SK-N-SH (cell line): ENCODE measurements at regions not wholly inside any gene's neighbourhood (a gene's known extent, or its start where the extent isn't known, plus 50 kb on each side); places are given as distances from the start of the nearest gene placed in this dataset.

Source experiments
- CTCF ChIA-PET: fragments of 300-600, 350-600 bp; formaldehyde crosslinking; extraction: SDS; loops from one replicate; lab custom pipeline; 2021; lab: Yijun Ruan, JAX
- POLR2A ChIA-PET: fragments of 350-600 bp; sonication (Branson Sonifier 250); formaldehyde crosslinking; extraction: SDS; loops from one replicate; lab custom pipeline; 2020; ENCODE audit warnings: antibody characterized with exemption, inconsistent platforms; lab: Yijun Ruan, JAX
- DNase-seq: peaks from one replicate; pipeline ENCODE4 v3.0.0; 2012
- H2AFZ ChIP-seq: fragments of 200-600 bp; sonication (generic); 2 replicates; pipeline ENCODE4 v1.8.1; 2016; ENCODE audit warnings: antibody characterized with exemption, mild to moderate bottlenecking, low read depth
- H3F3A ChIP-seq: fragments of 200-600 bp; sonication (generic); replicated peaks from 2 replicates; pipeline ENCODE3; 2016; ENCODE audit warnings: antibody characterized with exemption, mild to moderate bottlenecking; ENCODE audit not compliant: insufficient read depth
- H3K27ac ChIP-seq, 2 experiments: fragments of 200-500 bp in 1 of 2; fragments of 200-600 bp in 1 of 2; sonication (Bioruptor generic) in 1 of 2; sonication (generic), shearing (Covaris generic) in 1 of 2; 2 replicates each; pipeline versions ENCODE4 v1.5.1 to v1.6.1; 2014 to 2016; ENCODE audit warnings: low read depth in 2 of 2, inconsistent platforms in 1 of 2, low read length in 1 of 2, mild to moderate bottlenecking in 1 of 2, mixed read lengths in 1 of 2
- H3K27me3 ChIP-seq: fragments of 200-600 bp; sonication (generic), shearing (Covaris generic); 2 replicates; pipeline ENCODE4 v1.6.1; 2016; ENCODE audit warnings: mixed run types; ENCODE audit not compliant: insufficient read depth
- H3K36me3 ChIP-seq, 2 experiments: fragments of 200-500 bp in 1 of 2; fragments of 200-600 bp in 1 of 2; sonication (Bioruptor generic) in 1 of 2; sonication (generic) in 1 of 2; replicated peaks in 1 of 2; 2 replicates each; pipeline versions ENCODE3 to v1.5.1; 2014 to 2016; ENCODE audit warnings: low read length in 1 of 2, mild to moderate bottlenecking in 1 of 2; ENCODE audit not compliant: insufficient read depth in 2 of 2, control insufficient read depth in 1 of 2
- H3K4me1 ChIP-seq, 2 experiments: fragments of 200-500 bp in 1 of 2; fragments of 200-600 bp in 1 of 2; sonication (Bioruptor generic) in 1 of 2; sonication (generic), shearing (Covaris generic) in 1 of 2; 2 replicates each; pipeline versions ENCODE4 v1.5.1 to v1.6.1; 2014 to 2016; ENCODE audit warnings: low read depth in 1 of 2, low read length in 1 of 2, mixed run types in 1 of 2; ENCODE audit not compliant: insufficient read depth in 2 of 2, control insufficient read depth in 1 of 2
- H3K4me2 ChIP-seq: fragments of 200-600 bp; sonication (generic), shearing (Covaris generic); 2 replicates; pipeline ENCODE4 v1.6.1; 2017; ENCODE audit warnings: mixed run types
- H3K4me3 ChIP-seq, 2 experiments: fragments of 200-500 bp in 1 of 2; fragments of 200-600 bp in 1 of 2; sonication (Bioruptor generic) in 1 of 2; sonication (generic), shearing (Covaris generic) in 1 of 2; 2 replicates each; pipeline versions ENCODE4 v1.5.1 to v1.8.1; 2014 to 2016; ENCODE audit warnings: low read depth in 2 of 2, inconsistent platforms in 1 of 2, low read length in 1 of 2, mild to moderate bottlenecking in 1 of 2, mixed read lengths in 1 of 2, moderate library complexity in 1 of 2
- H3K79me2 ChIP-seq: fragments of 200-600 bp; sonication (generic); 2 replicates; pipeline ENCODE4 v1.8.1; 2017; ENCODE audit warnings: mild to moderate bottlenecking; ENCODE audit not compliant: insufficient read depth
- H3K9ac ChIP-seq: fragments of 200-600 bp; sonication (generic); 2 replicates; pipeline ENCODE4 v1.6.1; 2017; ENCODE audit warnings: mixed run types
- H3K9me2 ChIP-seq: fragments of 200-600 bp; sonication (generic); 2 replicates; pipeline ENCODE4 v1.6.1; 2017; ENCODE audit warnings: mixed run types
- H3K9me3 ChIP-seq: fragments of 200-600 bp; sonication (generic); 2 replicates; pipeline ENCODE4 v1.6.1; 2017; ENCODE audit warnings: mixed run types, mild to moderate bottlenecking, moderate library complexity
- H4K20me1 ChIP-seq: fragments of 200-600 bp; sonication (generic); 2 replicates; pipeline ENCODE4 v1.6.1; 2017; ENCODE audit warnings: mild to moderate bottlenecking, mixed run types; ENCODE audit not compliant: insufficient read depth
- CHD2 ChIP-seq: fragments of 150-350 bp; IDR thresholded peaks from 2 replicates; pipeline ENCODE4 v1.6.1; 2018; ENCODE audit warnings: low read length; ENCODE audit not compliant: partially characterized antibody
- FOXJ3 ChIP-seq: sonication (generic); formaldehyde crosslinking; IDR thresholded peaks from 2 replicates; pipeline ENCODE4 v1.5.1; 2020; ENCODE audit warnings: mild to moderate bottlenecking, missing genetic modification reagents
- FOXM1 ChIP-seq: IDR thresholded peaks from 2 replicates; pipeline ENCODE4 v1.4.0; 2012; ENCODE audit warnings: low read depth, mild to moderate bottlenecking
- MEF2A ChIP-seq: IDR thresholded peaks from 2 replicates; pipeline ENCODE4 v1.4.0; 2012; ENCODE audit warnings: low read depth, borderline replicate concordance
- NFIC ChIP-seq: IDR thresholded peaks from 2 replicates; pipeline ENCODE4 v1.4.0; 2012; ENCODE audit warnings: borderline replicate concordance
- POLR2AphosphoS5 ChIP-seq: IDR thresholded peaks from 2 replicates; pipeline ENCODE4 v1.6.1; 2012; ENCODE audit warnings: low read depth, low read length
- RCOR1 ChIP-seq: fragments of 150-350 bp; IDR thresholded peaks from 2 replicates; pipeline ENCODE4 v1.6.1; 2017; ENCODE audit warnings: antibody characterized with exemption, low read length
- RXRA ChIP-seq: IDR thresholded peaks from 2 replicates; pipeline ENCODE4 v1.4.0; 2012; ENCODE audit warnings: low read depth, mild to moderate bottlenecking, borderline replicate concordance
- SIN3A ChIP-seq: IDR thresholded peaks from 2 replicates; pipeline ENCODE4 v1.6.1; 2012; ENCODE audit warnings: low read depth, mild to moderate bottlenecking, low read length, moderate library complexity, borderline replicate concordance
- TCF12 ChIP-seq: IDR thresholded peaks from 2 replicates; pipeline ENCODE4 v1.4.0; 2012
- TEAD4 ChIP-seq: IDR thresholded peaks from 2 replicates; pipeline ENCODE4 v1.4.0; 2012; ENCODE audit warnings: mild to moderate bottlenecking, borderline replicate concordance; ENCODE audit not compliant: insufficient read depth
- YY1 ChIP-seq: IDR thresholded peaks from 2 replicates; pipeline ENCODE4 v1.4.0; 2012; ENCODE audit warnings: low read depth, mild to moderate bottlenecking
- ZBTB33 ChIP-seq: IDR thresholded peaks from 2 replicates; pipeline ENCODE4 v1.4.0; 2012; ENCODE audit warnings: low read depth, borderline replicate concordance
- WGBS: methylation state at CpG from one replicate; pipeline ENCODE4 v1.1.6; 2017; ENCODE audit warnings: low lambda C conversion rate; 5-methylcytosine and 5-hydroxymethylcytosine counted together
- TF ChIP-seq, protein P1 (sequence below): fragments of 200-600 bp; sonication (generic); IDR thresholded peaks from 2 replicates; pipeline ENCODE4 v1.6.1; 2017; ENCODE audit warnings: antibody characterized with exemption, mild to moderate bottlenecking, moderate library complexity
- TF ChIP-seq, protein P2 (sequence below): IDR thresholded peaks from 2 replicates; pipeline ENCODE4 v1.4.0; 2012; ENCODE audit warnings: low read depth, borderline replicate concordance

- Histone ChIP-seq H3K4me3 (no peak overlapping the region), H3K27ac (no peak overlapping the region), H3K9ac (no peak overlapping the region), H3K9me3 (no peaks in the 10 kb centered on the region), H3K27me3 (no peaks in the 10 kb centered on the region), H3K36me3 (no peaks in the 10 kb centered on the region), H3F3A (no peaks in the 10 kb centered on the region), H4K20me1 (no peaks in the 10 kb centered on the region), H3K4me2 (no peak overlapping the region), H3K79me2 (no peaks in the 10 kb centered on the region), H2AFZ (no peak overlapping the region), H3K9me2 (no peaks in the 10 kb centered on the region; the same call in 1 of the 2 replicates), H3K4me1 (peaks cover 0 to 19% of the 10 kb centered on the region in 2 experiments; a peak in 2 of 4 replicates)
- DNase-seq: no peak
- no peak for TF ChIP-seq TEAD4
- TF ChIP-seq MEF2A: no peak
- TF ChIP-seq RCOR1: no peak
- 66% methylated on average over 1 of the region's 1 CpG for WGBS
- ChIA-PET CTCF (interaction anchor here (0.6 to 1.6 kb wide), 5 partner anchors 19 to 351 kb away, joined by 3 to 4 read pairs (median 3); no protein-coding TSS in a partner anchor), POLR2A (interaction anchor here (0.6 kb wide), 2 partner anchors 47 to 67 kb away, joined by 3 to 5 read pairs; no protein-coding TSS in a partner anchor)
Measured at GRCh38 chr2:42877936-42878335, 85.6 kb upstream of the HAAO start.

DNA sequence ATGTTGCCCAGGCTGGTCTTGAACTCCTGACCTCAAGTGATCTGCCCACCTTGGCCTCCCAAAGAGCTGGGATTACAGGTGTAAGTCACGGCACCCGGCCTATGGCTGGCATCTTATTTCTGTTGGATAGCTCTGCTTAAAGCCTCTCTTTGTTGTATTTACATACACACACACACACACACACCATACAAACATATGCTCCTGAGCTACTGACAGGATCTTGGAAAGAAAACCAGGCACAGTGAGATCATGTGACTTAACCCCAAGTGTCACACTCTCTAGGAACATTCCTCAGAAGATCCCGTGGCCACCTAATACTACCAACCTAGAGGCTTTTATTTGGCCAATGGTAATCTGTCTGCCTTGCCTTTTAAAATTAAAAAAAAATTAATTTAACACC lies 85.1 kb upstream of the HAAO start:
- Histone ChIP-seq H3K9me2 (no peaks in the 10 kb centered on the region; the same call in 1 of the 2 replicates), H4K20me1 (no peaks in the 10 kb centered on the region), H3K27me3 (no peaks in the 10 kb centered on the region), H3K4me2 (no peak overlapping the region), H2AFZ (no peak overlapping the region), H3F3A (no peaks in the 10 kb centered on the region), H3K4me3 (no peak overlapping the region), H3K4me1 (peaks cover 0 to 19% of the 10 kb centered on the region in 2 experiments; a peak in 2 of 4 replicates), H3K9ac (no peak overlapping the region), H3K79me2 (no peaks in the 10 kb centered on the region), H3K9me3 (no peaks in the 10 kb centered on the region), H3K36me3 (no peaks in the 10 kb centered on the region), H3K27ac (no peak overlapping the region)
- ChIA-PET CTCF (interaction anchor here (1.0 to 1.6 kb wide), 4 partner anchors 20 to 351 kb away, joined by 3 to 4 read pairs (median 3); no protein-coding TSS in a partner anchor), POLR2A (interaction anchor here (0.6 kb wide), 2 partner anchors 46 to 66 kb away, joined by 3 to 5 read pairs; no protein-coding TSS in a partner anchor)
- 89% methylated on average over 3 of the region's 3 CpGs for WGBS
- no peak for DNase-seq
- no peak for TF ChIP-seq FOXJ3 (CRISPR knock-in tag)
- TF ChIP-seq YY1: no peak
- TF ChIP-seq, protein P1, sequence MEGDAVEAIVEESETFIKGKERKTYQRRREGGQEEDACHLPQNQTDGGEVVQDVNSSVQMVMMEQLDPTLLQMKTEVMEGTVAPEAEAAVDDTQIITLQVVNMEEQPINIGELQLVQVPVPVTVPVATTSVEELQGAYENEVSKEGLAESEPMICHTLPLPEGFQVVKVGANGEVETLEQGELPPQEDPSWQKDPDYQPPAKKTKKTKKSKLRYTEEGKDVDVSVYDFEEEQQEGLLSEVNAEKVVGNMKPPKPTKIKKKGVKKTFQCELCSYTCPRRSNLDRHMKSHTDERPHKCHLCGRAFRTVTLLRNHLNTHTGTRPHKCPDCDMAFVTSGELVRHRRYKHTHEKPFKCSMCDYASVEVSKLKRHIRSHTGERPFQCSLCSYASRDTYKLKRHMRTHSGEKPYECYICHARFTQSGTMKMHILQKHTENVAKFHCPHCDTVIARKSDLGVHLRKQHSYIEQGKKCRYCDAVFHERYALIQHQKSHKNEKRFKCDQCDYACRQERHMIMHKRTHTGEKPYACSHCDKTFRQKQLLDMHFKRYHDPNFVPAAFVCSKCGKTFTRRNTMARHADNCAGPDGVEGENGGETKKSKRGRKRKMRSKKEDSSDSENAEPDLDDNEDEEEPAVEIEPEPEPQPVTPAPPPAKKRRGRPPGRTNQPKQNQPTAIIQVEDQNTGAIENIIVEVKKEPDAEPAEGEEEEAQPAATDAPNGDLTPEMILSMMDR: no peak
- no peak for TF ChIP-seq TEAD4
- TF ChIP-seq TCF12: no peak
- no peak for TF ChIP-seq CHD2
- no peak for TF ChIP-seq ZBTB33
- no peak for TF ChIP-seq SIN3A
- no peak for TF ChIP-seq FOXM1
- TF ChIP-seq NFIC: no peak
- TF ChIP-seq POLR2AphosphoS5: no peak
- no peak for TF ChIP-seq RXRA
- TF ChIP-seq, protein P2, sequence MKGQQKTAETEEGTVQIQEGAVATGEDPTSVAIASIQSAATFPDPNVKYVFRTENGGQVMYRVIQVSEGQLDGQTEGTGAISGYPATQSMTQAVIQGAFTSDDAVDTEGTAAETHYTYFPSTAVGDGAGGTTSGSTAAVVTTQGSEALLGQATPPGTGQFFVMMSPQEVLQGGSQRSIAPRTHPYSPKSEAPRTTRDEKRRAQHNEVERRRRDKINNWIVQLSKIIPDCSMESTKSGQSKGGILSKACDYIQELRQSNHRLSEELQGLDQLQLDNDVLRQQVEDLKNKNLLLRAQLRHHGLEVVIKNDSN: no peak
